Caco-2 (cell line): ENCODE measurements at regions not wholly inside any gene's neighbourhood (a gene's known extent, or its start where the extent isn't known, plus 50 kb on each side); places are given as distances from the start of the nearest gene placed in this dataset.

Experiments
- BruUV-seq: library from RNA; stranded (reverse); fragments of 400-500 nt; replicated peaks from 2 replicates; lab custom pipeline; 2021; lab: Mats Ljungman, UMichigan
- CTCF ChIA-PET: fragments of 300-600 bp; sonication (Branson Sonifier 250); formaldehyde crosslinking; loops from one replicate; lab custom pipeline; 2022; ENCODE audit warnings: antibody characterized with exemption; lab: Charles Lee
- POLR2A ChIA-PET: fragments of 300-600 bp; sonication (Branson Sonifier 250); formaldehyde crosslinking; loops from one replicate; lab custom pipeline; 2022; ENCODE audit warnings: antibody characterized with exemption; lab: Charles Lee
- DNase-seq, 2 experiments: peaks; one replicate each; pipeline versions ENCODE4 v3.0.0 to v3.0.0-alpha.2; 2020 to 2022
- H3K27me3 ChIP-seq: replicated peaks from 2 replicates; pipeline ENCODE4 v1.6.0; 2011; ENCODE audit warnings: low read length; ENCODE audit not compliant: control insufficient read depth, insufficient read depth
- H3K36me3 ChIP-seq: 2 replicates; pipeline ENCODE4 v1.5.1; 2011; ENCODE audit warnings: low read length; ENCODE audit not compliant: control insufficient read depth, insufficient read depth
- H3K4me1 ChIP-seq: fragments of 250-450 bp; sonication (Bioruptor Pico); 2 replicates; pipeline ENCODE4 v1.5.1; 2020; ENCODE audit warnings: mild to moderate bottlenecking
- H3K4me3 ChIP-seq: 2 replicates; pipeline ENCODE4 v1.5.1; 2011; ENCODE audit warnings: low read depth, mild to moderate bottlenecking, control low read depth, low read length
- H3K9me3 ChIP-seq: fragments of 250-450 bp; sonication (Bioruptor Pico); 2 replicates; pipeline ENCODE4 v1.5.1; 2020; ENCODE audit warnings: mild to moderate bottlenecking, moderate library complexity
- H3K27ac Mint-ChIP-seq: one replicate; pipeline ENCODE4 v1.8.0; 2022; ENCODE audit warnings: mixed read lengths; ENCODE audit not compliant: unreplicated experiment
- H3K27me3 Mint-ChIP-seq: one replicate; pipeline ENCODE4 v1.8.0; 2022; ENCODE audit warnings: mixed read lengths; ENCODE audit not compliant: insufficient read depth, unreplicated experiment
- H3K36me3 Mint-ChIP-seq: one replicate; pipeline ENCODE4 v1.8.0; 2022; ENCODE audit warnings: mild to moderate bottlenecking, mixed read lengths; ENCODE audit not compliant: insufficient read depth, unreplicated experiment
- H3K4me1 Mint-ChIP-seq: one replicate; pipeline ENCODE4 v1.8.0; 2022; ENCODE audit warnings: low read depth, mixed read lengths; ENCODE audit not compliant: unreplicated experiment
- H3K4me3 Mint-ChIP-seq: one replicate; pipeline ENCODE4 v1.8.0; 2022; ENCODE audit warnings: mild to moderate bottlenecking, moderate library complexity, mixed read lengths; ENCODE audit not compliant: unreplicated experiment
- H3K9me3 Mint-ChIP-seq: one replicate; pipeline ENCODE4 v1.8.0; 2022; ENCODE audit warnings: mixed read lengths; ENCODE audit not compliant: unreplicated experiment
- CTCF ChIP-seq, 2 experiments: fragments of 200-600 bp in 1 of 2; IDR thresholded peaks; 1 replicate in 1 of 2; 2 replicates in 1 of 2; pipeline versions ENCODE4 v1.5.1 to v1.8.0; 2011 to 2022; ENCODE audit warnings: antibody characterized with exemption in 1 of 2, control low read depth in 1 of 2, inconsistent platforms in 1 of 2, low read depth in 1 of 2, low read length in 1 of 2, mild to moderate bottlenecking in 1 of 2, moderate library complexity in 1 of 2; ENCODE audit not compliant: insufficient read depth in 1 of 2, severe bottlenecking in 1 of 2, unreplicated experiment in 1 of 2
- intact Hi-C: fragments of 100-400 bp; cut with micrococcal nuclease; formaldehyde crosslinking; loops from one replicate; pipeline ENCODE4 v1.10.0; 2022; ENCODE audit not compliant: unreplicated experiment

- TF ChIP-seq CTCF (IDR thresholded peaks at IDR 0.05; ENCODE audit: insufficient read depth in 1 of 2, low read depth in 1 of 2, low read length in 1 of 2, severe bottlenecking in 1 of 2, unreplicated experiment in 1 of 2) = no peak
- intact Hi-C loops = no loop called here
Measured at GRCh38 chr11:133618544-133618943, 86.2 kb upstream of the OPCML start.

GRCh38 chr11:133608496-133608895 is 76.2 kb upstream of the OPCML start:
- H3K4me3 ChIP-seq = no peak overlapping the region
- TF ChIP-seq CTCF (IDR thresholded peaks at IDR 0.05; ENCODE audit: insufficient read depth in 1 of 2, low read depth in 1 of 2, low read length in 1 of 2, severe bottlenecking in 1 of 2, unreplicated experiment in 1 of 2) = no peak
- DNase-seq = no peak
- intact Hi-C loops = no loop called here
- Mint-ChIP-seq H3K27ac (no peak overlapping the region), H3K4me3 (no peak overlapping the region), H3K9me3 (peaks cover 36% of the 10 kb centered on the region), H3K27me3 (peaks cover 4% of the 10 kb centered on the region), H3K4me1 (no peaks in the 10 kb centered on the region), H3K36me3 (no peaks in the 10 kb centered on the region)
- no peaks in the 10 kb centered on the region for H3K36me3 ChIP-seq
- ChIA-PET CTCF (no interaction called here), POLR2A (no interaction called here)
- peaks cover 16% of the 10 kb centered on the region for H3K9me3 ChIP-seq
- no peaks in the 10 kb centered on the region for H3K4me1 ChIP-seq
- no peaks in the 10 kb centered on the region for H3K27me3 ChIP-seq
- no TSS peak for BruUV-seq

More at GRCh38 chr11:133618544-133618943, 86.2 kb upstream of the OPCML start:
- ChIA-PET POLR2A (no interaction called here), CTCF (interaction anchor here (2.3 to 3.0 kb wide), 2 partner anchors 203 to 217 kb away, joined by 6 to 9 read pairs; no protein-coding TSS in a partner anchor)
- Mint-ChIP-seq H3K36me3 (no peaks in the 10 kb centered on the region), H3K27ac (no peak overlapping the region), H3K9me3 (peaks cover 10% of the 10 kb centered on the region), H3K4me1 (no peaks in the 10 kb centered on the region), H3K27me3 (no peaks in the 10 kb centered on the region), H3K4me3 (no peak overlapping the region)
- Histone ChIP-seq H3K9me3 (peaks cover 10% of the 10 kb centered on the region; the same call in 1 of the 2 replicates), H3K36me3 (no peaks in the 10 kb centered on the region), H3K4me3 (no peak overlapping the region), H3K4me1 (no peaks in the 10 kb centered on the region), H3K27me3 (no peaks in the 10 kb centered on the region)
- DNase-seq = no peak
- BruUV-seq = no TSS peak

GRCh38 chr11:133606124-133606523 is 73.8 kb upstream of the OPCML start:
- no peak for DNase-seq
- H3K4me1 Mint-ChIP-seq = no peaks in the 10 kb centered on the region
- H3K27ac Mint-ChIP-seq = no peak overlapping the region
- peaks cover 22% of the 10 kb centered on the region for H3K9me3 Mint-ChIP-seq
- Histone ChIP-seq H3K4me3 (no peak overlapping the region), H3K9me3 (peaks cover 16% of the 10 kb centered on the region), H3K36me3 (no peaks in the 10 kb centered on the region), H3K4me1 (no peaks in the 10 kb centered on the region), H3K27me3 (no peaks in the 10 kb centered on the region)
- ChIA-PET CTCF (no interaction called here), POLR2A (no interaction called here)
- H3K36me3 Mint-ChIP-seq = no peaks in the 10 kb centered on the region
- H3K4me3 Mint-ChIP-seq = no peak overlapping the region
- intact Hi-C loops = no loop called here
- BruUV-seq = no TSS peak
- H3K27me3 Mint-ChIP-seq = peaks cover 4% of the 10 kb centered on the region
- no peak for TF ChIP-seq CTCF (IDR thresholded peaks at IDR 0.05; ENCODE audit: insufficient read depth in 1 of 2, low read depth in 1 of 2, low read length in 1 of 2, severe bottlenecking in 1 of 2, unreplicated experiment in 1 of 2)
